ENCODE measurements at regions not wholly inside any gene's neighbourhood (a gene's known extent, or its start where the extent isn't known, plus 50 kb on each side); places are given as distances from the start of the nearest gene placed in this dataset.

GRCh38 chr5:125262782-125263181 is 516.3 kb upstream of the ZNF608 start:
- TF ChIP-seq, protein P1, sequence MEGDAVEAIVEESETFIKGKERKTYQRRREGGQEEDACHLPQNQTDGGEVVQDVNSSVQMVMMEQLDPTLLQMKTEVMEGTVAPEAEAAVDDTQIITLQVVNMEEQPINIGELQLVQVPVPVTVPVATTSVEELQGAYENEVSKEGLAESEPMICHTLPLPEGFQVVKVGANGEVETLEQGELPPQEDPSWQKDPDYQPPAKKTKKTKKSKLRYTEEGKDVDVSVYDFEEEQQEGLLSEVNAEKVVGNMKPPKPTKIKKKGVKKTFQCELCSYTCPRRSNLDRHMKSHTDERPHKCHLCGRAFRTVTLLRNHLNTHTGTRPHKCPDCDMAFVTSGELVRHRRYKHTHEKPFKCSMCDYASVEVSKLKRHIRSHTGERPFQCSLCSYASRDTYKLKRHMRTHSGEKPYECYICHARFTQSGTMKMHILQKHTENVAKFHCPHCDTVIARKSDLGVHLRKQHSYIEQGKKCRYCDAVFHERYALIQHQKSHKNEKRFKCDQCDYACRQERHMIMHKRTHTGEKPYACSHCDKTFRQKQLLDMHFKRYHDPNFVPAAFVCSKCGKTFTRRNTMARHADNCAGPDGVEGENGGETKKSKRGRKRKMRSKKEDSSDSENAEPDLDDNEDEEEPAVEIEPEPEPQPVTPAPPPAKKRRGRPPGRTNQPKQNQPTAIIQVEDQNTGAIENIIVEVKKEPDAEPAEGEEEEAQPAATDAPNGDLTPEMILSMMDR (IDR thresholded peaks at IDR 0.05) = no peak
- TF ChIP-seq POLR2A (IDR thresholded peaks at IDR 0.05) = no peak
